Neural cell (in vitro differentiated cells): ENCODE measurements at regions not wholly inside any gene's neighbourhood (a gene's known extent, or its start where the extent isn't known, plus 50 kb on each side); places are given as distances from the start of the nearest gene placed in this dataset.

Experiments
- H2AFZ ChIP-seq: fragments of 200-600, 300-800 bp; sonication (generic), shearing (Covaris generic); 2 replicates; pipeline ENCODE4 v1.6.0; 2014; ENCODE audit warnings: low read depth, mild to moderate bottlenecking, antibody characterized with exemption, low read length, moderate library complexity
- H3F3A ChIP-seq: fragments of 200-600 bp; shearing (Covaris generic); 2 replicates; pipeline ENCODE4 v1.6.1; 2016; ENCODE audit warnings: mild to moderate bottlenecking, moderate library complexity, mixed read lengths, antibody characterized with exemption, low read length; ENCODE audit not compliant: insufficient read depth, poor library complexity, severe bottlenecking
- H3K27ac ChIP-seq: fragments of 200-600, 300-800 bp; sonication (generic), shearing (Covaris generic); 2 replicates; pipeline ENCODE4 v1.5.1; 2014; ENCODE audit warnings: mild to moderate bottlenecking, low read length, moderate library complexity
- H3K27me3 ChIP-seq: fragments of 300-800, 200-600 bp; sonication (generic), shearing (Covaris generic); 2 replicates; pipeline ENCODE4 v1.6.0; 2014; ENCODE audit warnings: mild to moderate bottlenecking, low read depth, low read length, moderate library complexity; ENCODE audit not compliant: insufficient read depth
- H3K36me3 ChIP-seq: fragments of 300-800, 200-600 bp; sonication (generic), shearing (Covaris generic); 2 replicates; pipeline ENCODE4 v1.5.1; 2014; ENCODE audit warnings: mild to moderate bottlenecking, antibody characterized with exemption, low read length, moderate library complexity; ENCODE audit not compliant: insufficient read depth
- H3K4me2 ChIP-seq: fragments of 300-800, 200-600 bp; sonication (generic), shearing (Covaris generic); 2 replicates; pipeline ENCODE4 v1.6.0; 2014; ENCODE audit warnings: mild to moderate bottlenecking, low read length
- H3K4me3 ChIP-seq: fragments of 300-800, 200-600 bp; sonication (generic), shearing (Covaris generic); 2 replicates; pipeline ENCODE4 v1.5.1; 2014; ENCODE audit warnings: mild to moderate bottlenecking, low read length, moderate library complexity
- H3K79me2 ChIP-seq: fragments of 200-600 bp; shearing (Covaris generic); replicated peaks from 2 replicates; pipeline ENCODE4 v1.6.0; 2014; ENCODE audit warnings: mild to moderate bottlenecking, low read length, moderate library complexity; ENCODE audit not compliant: insufficient read depth
- H3K9ac ChIP-seq: fragments of 300-800, 200-600 bp; sonication (generic), shearing (Covaris generic); 2 replicates; pipeline ENCODE4 v1.6.1; 2016; ENCODE audit warnings: mild to moderate bottlenecking, low read length, mixed read lengths
- H3K9me2 ChIP-seq: fragments of 200-600 bp; shearing (Covaris generic); 2 replicates; pipeline ENCODE4 v1.6.1; 2016; ENCODE audit warnings: mild to moderate bottlenecking, low read length, mixed read lengths; ENCODE audit not compliant: insufficient read depth
- H3K9me3 ChIP-seq: fragments of 200-600, 300-800 bp; sonication (generic), shearing (Covaris generic); 2 replicates; pipeline ENCODE4 v1.6.1; 2016; ENCODE audit warnings: mild to moderate bottlenecking, mixed run types, low read length, moderate library complexity, mixed read lengths
- H4K20me1 ChIP-seq: fragments of 200-600 bp; shearing (Covaris generic); 2 replicates; pipeline ENCODE4 v1.6.1; 2016; ENCODE audit warnings: mild to moderate bottlenecking, mixed run types; ENCODE audit not compliant: insufficient read depth
- CTCF ChIP-seq: fragments of 450-650 bp; IDR thresholded peaks from 2 replicates; pipeline ENCODE4 v1.5.1; 2014; ENCODE audit warnings: antibody characterized with exemption, mild to moderate bottlenecking, moderate library complexity; ENCODE audit not compliant: poor library complexity, severe bottlenecking
- EP300 ChIP-seq: fragments of 450-650 bp; conservative IDR thresholded peaks from 2 replicates; pipeline ENCODE4 v1.6.1; 2014; ENCODE audit warnings: antibody characterized with exemption, mild to moderate bottlenecking, moderate library complexity; ENCODE audit not compliant: poor library complexity, severe bottlenecking
- EZH2 ChIP-seq: fragments of 200-600, 300-800 bp; shearing (Covaris generic), sonication (generic); IDR thresholded peaks from 2 replicates; pipeline ENCODE4 v1.6.1; 2014; ENCODE audit warnings: antibody characterized with exemption, low read length, borderline replicate concordance, mild to moderate bottlenecking; ENCODE audit not compliant: insufficient read depth, poor library complexity, severe bottlenecking
- MXI1 ChIP-seq: fragments of 450-650 bp; conservative IDR thresholded peaks from 2 replicates; pipeline ENCODE4 v1.6.1; 2014; ENCODE audit warnings: antibody characterized with exemption, mild to moderate bottlenecking; ENCODE audit not compliant: poor library complexity, severe bottlenecking
- POLR2AphosphoS5 ChIP-seq: IDR thresholded peaks from 2 replicates; pipeline ENCODE4 v1.6.1; 2012
- REST ChIP-seq: IDR thresholded peaks from 2 replicates; pipeline ENCODE4 v1.6.1; 2012; ENCODE audit warnings: borderline replicate concordance
- SMC3 ChIP-seq: fragments of 450-650 bp; conservative IDR thresholded peaks from 2 replicates; pipeline ENCODE4 v1.6.1; 2014; ENCODE audit warnings: antibody characterized with exemption, mild to moderate bottlenecking, moderate library complexity; ENCODE audit not compliant: poor library complexity
- TAF1 ChIP-seq: IDR thresholded peaks from 2 replicates; pipeline ENCODE4 v1.6.1; 2012; ENCODE audit warnings: low read depth

- Histone ChIP-seq H3F3A (no peaks in the 10 kb centered on the region), H3K36me3 (no peaks in the 10 kb centered on the region), H3K9me2 (no peaks in the 10 kb centered on the region), H4K20me1 (no peaks in the 10 kb centered on the region), H3K27ac (no peak overlapping the region), H3K9ac (no peak overlapping the region), H3K4me3 (no peak overlapping the region), H3K4me2 (no peak overlapping the region), H3K9me3 (no peaks in the 10 kb centered on the region), H3K27me3 (no peaks in the 10 kb centered on the region), H2AFZ (no peak overlapping the region), H3K79me2 (no peaks in the 10 kb centered on the region)
- TF ChIP-seq EZH2 (no peak), REST (no peak), EP300 (no peak), MXI1 (no peak), POLR2AphosphoS5 (no peak)
Observed at GRCh38 chr7:12881712-12882111, 194.3 kb downstream of the ARL4A start.

- Histone ChIP-seq H3K9me2 (no peaks in the 10 kb centered on the region), H4K20me1 (no peaks in the 10 kb centered on the region), H3K79me2 (no peaks in the 10 kb centered on the region), H3K4me2 (no peak overlapping the region), H3K9ac (no peak overlapping the region), H3F3A (no peaks in the 10 kb centered on the region), H3K4me3 (no peak overlapping the region), H2AFZ (no peak overlapping the region), H3K36me3 (no peaks in the 10 kb centered on the region), H3K9me3 (no peaks in the 10 kb centered on the region), H3K27me3 (no peaks in the 10 kb centered on the region), H3K27ac (no peak overlapping the region)
- TF ChIP-seq EZH2 = no peak
- TF ChIP-seq SMC3 = no peak
- TF ChIP-seq REST = no peak
- TF ChIP-seq TAF1 = no peak
- TF ChIP-seq MXI1 = no peak
- no peak for TF ChIP-seq CTCF
- no peak for TF ChIP-seq EP300
Observed at GRCh38 chr7:12882710-12883109, 195.3 kb downstream of the ARL4A start.
